ENCODE measurements at regions not wholly inside any gene's neighbourhood (a gene's known extent, or its start where the extent isn't known, plus 50 kb on each side); places are given as distances from the start of the nearest gene placed in this dataset.

GRCh38 chr22:22823131-22823810 lies 64.3 kb upstream of the IGLL5 start:
- DNase-seq (ENCODE audit: low spot score) = no peak

DNA sequence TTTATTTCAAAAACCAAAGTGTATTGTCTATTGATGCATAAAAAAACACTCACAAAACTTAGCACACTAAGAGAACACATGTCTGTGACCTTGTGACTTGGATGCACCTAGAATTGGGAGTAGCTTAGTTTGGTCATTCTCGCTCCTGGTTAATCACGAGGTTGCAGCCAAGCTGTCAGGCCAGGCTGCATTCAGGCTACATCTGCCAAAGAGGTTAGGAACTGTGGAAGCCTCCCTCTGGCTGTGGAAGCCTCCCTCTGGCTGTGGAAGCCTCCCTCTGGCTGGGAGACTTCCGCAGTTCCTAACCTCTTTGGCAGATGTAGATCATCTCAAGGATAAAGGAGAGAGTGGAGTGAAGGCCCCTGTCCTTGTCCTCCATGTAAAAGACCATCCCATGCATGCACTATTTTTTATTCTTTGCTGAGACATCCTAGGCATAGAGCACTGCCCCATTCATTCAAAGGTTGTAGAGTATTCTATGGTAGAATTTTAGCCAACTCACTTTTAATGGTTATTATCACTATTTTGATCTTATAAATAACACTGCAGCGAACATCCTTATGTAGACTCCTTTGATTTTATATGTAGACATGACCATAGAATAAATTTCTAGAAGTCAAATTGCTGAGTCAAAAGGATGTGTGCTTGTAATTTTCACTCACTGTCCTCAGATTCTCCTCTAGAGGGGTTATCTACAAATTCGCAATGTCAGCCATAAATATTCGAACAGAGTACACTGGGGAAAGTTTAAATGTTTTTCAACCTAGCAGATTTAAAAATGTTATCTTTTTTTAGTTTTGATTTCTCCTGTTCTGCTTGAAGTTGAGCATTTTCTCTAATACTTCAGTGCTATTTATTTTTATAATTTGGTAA lies 63.0 kb upstream of the IGLL5 start:
- no peak for DNase-seq (ENCODE audit: low spot score)

- no peak for DNase-seq (ENCODE audit: low spot score)
These were observed 62.4 kb upstream of the IGLL5 start for GRCh38 chr22:22825213-22825593.

DNA sequence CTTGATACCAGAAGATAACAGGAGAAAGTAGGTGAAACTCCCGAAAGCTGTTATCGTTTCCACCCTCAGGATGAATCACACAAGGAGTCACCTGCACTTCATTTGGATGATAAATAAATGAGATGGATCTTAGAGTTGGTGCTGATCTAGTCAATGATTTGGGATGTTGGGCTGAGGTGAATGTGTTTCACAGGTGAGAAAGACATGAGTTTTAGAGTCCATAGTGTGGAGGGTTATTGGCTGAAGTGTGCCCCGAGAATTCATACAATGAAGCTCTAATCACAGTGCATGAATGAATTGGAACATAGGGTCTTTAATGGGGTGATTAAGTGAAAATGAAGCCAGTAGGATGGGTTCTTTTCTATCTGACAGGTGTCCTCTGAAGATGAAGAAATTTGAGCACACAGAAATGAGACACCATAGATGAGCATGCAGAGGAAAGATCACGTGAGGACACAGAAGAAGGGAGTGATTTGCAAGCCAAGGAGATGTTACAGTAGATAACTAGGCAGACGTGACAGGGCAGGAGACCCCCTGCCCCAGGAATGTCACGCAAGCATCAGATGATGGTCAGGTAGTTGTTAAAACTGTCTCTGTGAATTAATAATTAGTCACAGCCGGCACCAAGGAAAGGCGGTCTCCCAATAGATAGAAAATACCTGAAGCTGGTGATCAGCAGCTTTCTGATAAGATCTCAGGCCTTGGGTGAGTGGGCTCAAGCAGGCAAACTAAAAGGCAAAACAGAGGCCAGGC lies 60.3 kb upstream of the IGLL5 start:
- no peak for DNase-seq (ENCODE audit: low spot score)

GRCh38 chr22:22830193-22830592 lies 57.4 kb upstream of the IGLL5 start:
- DNase-seq (ENCODE audit: low spot score) = no peak

GRCh38 chr22:22830957-22831688 lies 56.5 kb upstream of the IGLL5 start:
- no peak for DNase-seq (ENCODE audit: low spot score)

DNA sequence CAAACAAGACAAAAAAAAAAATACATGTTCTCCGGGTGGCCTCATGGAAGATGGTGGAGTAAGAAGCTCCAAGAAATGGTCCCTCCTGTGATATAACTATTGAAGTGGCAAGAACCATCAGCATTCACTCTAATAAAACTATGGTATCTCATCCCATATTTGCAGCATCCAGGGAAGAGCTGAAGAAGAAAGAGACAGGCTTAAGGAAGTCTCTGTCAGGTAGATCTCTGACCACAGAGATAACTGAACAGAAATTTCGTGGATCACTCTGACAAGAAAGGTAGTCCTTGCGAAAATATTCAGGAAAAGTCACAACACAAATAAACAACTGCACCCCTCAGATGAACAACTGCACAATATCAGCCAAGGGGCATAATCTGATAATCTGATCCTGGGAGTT lies 54.6 kb upstream of the IGLL5 start:
- DNase-seq (ENCODE audit: low spot score) = no peak

GRCh38 chr22:22833488-22833887 lies 54.1 kb upstream of the IGLL5 start:
- no peak for DNase-seq (ENCODE audit: low spot score)

- no peak for DNase-seq (ENCODE audit: low spot score)
These were observed 53.4 kb upstream of the IGLL5 start for GRCh38 chr22:22834204-22834603.

GRCh38 chr22:22834783-22835182 lies 52.8 kb upstream of the IGLL5 start:
- DNase-seq (ENCODE audit: low spot score) = no peak

- DNase-seq (ENCODE audit: low spot score) = no peak
These were observed 52.4 kb upstream of the IGLL5 start for GRCh38 chr22:22835242-22835641.

DNA sequence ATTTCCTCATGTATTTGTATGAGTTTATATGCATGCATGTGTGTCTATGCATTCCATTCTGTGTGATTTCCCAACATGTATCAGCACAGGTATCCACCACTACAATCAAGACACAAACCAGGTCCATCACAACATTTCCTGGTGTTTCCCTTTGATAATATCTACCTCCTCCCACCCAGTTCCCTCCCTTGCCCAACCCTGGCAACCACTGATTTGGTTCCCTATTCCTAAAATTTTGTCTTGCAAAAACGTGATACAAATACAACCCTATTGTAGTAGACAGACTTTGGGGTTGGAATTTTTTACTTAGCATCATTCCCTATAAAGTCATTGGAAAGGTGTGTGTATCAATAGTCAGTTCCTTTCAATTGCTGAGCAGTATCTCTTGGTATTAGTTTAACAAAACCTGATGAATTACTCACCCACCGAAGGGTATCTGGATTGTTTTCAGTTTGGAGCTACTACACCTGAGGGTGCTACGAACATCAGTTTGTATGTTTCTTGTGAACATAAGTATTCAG lies 51.8 kb upstream of the IGLL5 start:
- DNase-seq (ENCODE audit: low spot score) = no peak

DNA sequence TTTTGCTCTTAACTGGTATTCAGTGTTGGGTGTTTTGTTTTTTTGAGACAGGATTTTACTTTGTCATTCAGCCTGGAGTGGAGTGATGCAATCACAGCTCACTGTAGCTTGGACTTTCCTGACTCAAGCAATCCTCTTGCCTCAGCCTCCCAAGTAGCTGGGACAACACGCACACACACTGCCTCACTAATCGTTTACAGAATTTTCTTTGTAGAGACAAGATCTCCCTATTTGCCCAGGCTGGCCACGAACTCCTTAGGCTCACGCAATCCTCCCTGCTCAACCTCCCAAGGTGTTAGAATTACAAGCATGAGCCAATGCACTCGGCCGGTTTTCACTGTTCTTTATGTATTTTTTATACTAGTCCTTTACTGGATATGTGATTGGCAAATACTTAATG lies 51.0 kb upstream of the IGLL5 start:
- no peak for DNase-seq (ENCODE audit: low spot score)
